ENCODE measurements at regions not wholly inside any gene's neighbourhood (a gene's known extent, or its start where the extent isn't known, plus 50 kb on each side); places are given as distances from the start of the nearest gene placed in this dataset.

DNA sequence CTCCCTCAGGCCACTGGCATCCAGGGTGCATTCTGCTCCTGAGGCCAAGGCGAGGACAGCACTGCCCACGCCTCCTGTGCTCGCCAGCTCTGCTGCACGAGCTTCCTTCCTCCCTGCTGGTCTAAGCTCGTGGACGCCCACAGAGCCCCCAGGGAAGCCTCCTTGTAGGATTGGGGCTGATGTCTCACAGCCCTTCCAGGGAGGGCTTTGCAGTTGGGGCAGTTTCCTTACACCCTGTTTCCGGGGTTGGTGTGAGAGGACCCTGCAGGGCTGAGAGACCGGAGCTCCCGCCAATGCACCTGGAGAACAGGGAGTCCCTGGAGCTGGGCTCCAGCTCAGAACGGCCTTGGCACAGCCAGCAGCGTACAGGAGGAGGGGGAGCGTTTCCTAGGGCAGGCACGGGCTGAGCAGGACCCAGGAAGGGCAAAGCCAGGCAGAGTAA, 172.4 kb upstream of the PDE10A start:
- in situ Hi-C loops (cut with HindIII; ENCODE audit: low sequenced_read_pairs), result no loop called here
- no peak overlapping the region for H3K4me3 ChIP-seq (ENCODE audit: low read depth, low read length)
- DNase-seq (ENCODE audit: low read depth, low spot score), result no peak
- TF ChIP-seq, protein P1, sequence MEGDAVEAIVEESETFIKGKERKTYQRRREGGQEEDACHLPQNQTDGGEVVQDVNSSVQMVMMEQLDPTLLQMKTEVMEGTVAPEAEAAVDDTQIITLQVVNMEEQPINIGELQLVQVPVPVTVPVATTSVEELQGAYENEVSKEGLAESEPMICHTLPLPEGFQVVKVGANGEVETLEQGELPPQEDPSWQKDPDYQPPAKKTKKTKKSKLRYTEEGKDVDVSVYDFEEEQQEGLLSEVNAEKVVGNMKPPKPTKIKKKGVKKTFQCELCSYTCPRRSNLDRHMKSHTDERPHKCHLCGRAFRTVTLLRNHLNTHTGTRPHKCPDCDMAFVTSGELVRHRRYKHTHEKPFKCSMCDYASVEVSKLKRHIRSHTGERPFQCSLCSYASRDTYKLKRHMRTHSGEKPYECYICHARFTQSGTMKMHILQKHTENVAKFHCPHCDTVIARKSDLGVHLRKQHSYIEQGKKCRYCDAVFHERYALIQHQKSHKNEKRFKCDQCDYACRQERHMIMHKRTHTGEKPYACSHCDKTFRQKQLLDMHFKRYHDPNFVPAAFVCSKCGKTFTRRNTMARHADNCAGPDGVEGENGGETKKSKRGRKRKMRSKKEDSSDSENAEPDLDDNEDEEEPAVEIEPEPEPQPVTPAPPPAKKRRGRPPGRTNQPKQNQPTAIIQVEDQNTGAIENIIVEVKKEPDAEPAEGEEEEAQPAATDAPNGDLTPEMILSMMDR (IDR thresholded peaks at IDR 0.05; ENCODE audit: low read depth, low read length), result no peak

DNA sequence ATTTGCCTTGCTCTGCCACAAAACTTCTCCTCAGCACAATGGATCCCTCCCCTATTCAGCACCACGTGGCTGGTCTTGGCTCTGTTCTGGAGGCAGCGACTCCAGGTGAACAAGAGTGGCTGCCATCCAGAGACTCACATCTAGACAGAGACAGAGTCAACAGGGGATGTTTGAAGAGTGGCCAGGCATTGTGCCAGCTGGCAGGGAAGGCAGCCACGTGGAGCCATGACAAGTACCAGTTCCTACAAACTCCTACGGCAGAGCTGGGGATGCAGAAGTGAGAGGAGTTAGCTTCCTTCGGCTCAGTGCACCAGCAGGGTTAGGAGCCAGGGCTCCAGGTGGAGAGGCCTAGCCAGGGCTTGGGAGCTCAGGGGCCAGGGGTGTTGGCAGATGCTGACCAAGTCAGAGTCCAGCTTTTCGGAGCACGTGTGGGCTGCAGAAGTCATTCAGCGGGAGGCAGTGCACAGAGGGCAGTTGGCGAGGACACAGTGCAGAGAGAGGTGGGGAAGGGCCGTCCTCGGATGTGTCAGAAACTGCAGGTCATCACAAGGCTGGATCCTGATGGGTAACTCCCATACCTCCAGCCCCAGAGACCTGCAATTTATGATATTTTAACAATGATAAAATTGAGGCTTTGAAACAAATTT, 171.7 kb upstream of the PDE10A start:
- H3K4me3 ChIP-seq (ENCODE audit: low read depth, low read length), result no peak overlapping the region
- in situ Hi-C loops (cut with HindIII; ENCODE audit: low sequenced_read_pairs), result no loop called here
- TF ChIP-seq, protein P1 (IDR thresholded peaks at IDR 0.05; ENCODE audit: low read depth, low read length), result no peak
- DNase-seq (ENCODE audit: low read depth, low spot score), result no peak

DNA sequence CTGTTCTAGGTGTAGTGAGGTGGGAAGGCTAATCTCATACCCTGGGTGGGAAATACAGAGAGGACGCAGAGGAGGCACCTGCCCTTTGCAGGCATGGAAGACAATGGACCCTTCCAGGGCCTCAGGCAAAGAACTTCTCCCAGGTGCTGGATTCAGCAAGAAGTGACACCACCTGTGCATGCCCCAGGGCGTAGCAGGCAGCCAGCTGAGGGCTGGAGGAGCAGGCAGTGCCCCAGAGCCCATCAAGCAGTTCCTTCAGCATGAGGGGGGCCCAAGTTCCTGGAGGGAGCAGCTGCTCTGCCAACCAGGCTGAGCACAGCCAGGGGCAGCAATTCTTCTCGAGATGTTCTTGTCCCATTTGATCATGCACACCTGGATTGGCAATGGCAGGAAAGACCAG, 170.3 kb upstream of the PDE10A start:
- TF ChIP-seq, protein P1 (IDR thresholded peaks at IDR 0.05; ENCODE audit: low read depth, low read length), result no peak
- no peak for DNase-seq (ENCODE audit: low read depth, low spot score)
- in situ Hi-C loops (cut with HindIII; ENCODE audit: low sequenced_read_pairs), result no loop called here
- H3K4me3 ChIP-seq (ENCODE audit: low read depth, low read length), result no peak overlapping the region

DNA sequence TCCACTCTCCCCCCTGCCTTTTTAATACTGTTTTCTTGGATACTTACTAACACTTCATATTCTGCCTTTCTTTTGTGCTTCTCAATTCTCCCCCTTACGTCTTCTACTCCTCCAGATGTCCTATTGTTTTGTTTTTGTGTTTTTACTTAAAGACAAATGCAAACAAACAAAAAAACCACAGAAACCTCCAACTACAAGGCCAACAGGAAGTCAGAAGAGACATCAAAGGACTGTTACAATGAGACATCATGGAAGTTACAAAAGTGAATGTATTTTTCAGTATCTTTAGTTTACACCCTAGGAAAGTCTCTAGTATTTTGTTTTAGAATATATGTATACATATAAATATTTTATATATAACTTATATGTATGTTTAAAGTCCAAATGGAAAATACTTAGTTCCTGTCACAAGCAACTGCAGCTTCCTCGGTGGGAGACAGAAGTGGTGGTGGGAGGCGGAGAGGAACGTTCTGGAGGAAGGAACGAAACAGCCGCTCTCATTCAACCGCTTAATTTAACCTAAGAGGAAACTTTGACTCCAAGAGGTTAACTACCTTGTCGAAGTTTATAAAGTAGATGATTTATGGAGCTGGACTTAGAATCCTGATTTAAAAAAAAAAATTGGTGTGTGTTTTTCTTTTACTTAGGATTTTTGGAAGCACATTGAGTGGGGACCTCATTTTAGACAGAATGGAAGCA, 168.9 kb upstream of the PDE10A start:
- no peak for DNase-seq (ENCODE audit: low read depth, low spot score)
- TF ChIP-seq, protein P1 (IDR thresholded peaks at IDR 0.05; ENCODE audit: low read depth, low read length), result no peak
- H3K4me3 ChIP-seq (ENCODE audit: low read depth, low read length), result no peak overlapping the region
- in situ Hi-C loops (cut with HindIII; ENCODE audit: low sequenced_read_pairs), result no loop called here

DNA sequence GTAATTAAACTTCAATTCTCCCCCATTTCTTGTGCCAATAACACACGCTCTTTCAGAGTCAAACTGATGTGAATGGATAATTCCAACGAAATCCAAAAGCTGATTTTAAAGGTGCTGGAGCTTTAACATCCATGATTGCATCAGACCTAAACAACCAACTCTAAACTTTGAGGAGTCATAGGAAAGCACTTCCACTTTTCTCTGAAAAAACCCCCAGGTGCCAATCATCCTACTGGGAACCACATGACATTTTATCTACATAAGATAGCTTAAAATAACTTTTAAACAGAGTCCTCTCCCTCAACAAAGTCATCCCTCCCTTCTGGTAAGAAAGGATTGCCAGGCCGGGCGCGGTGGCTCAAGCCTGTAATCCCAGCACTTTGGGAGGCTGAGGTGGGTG, 167.7 kb upstream of the PDE10A start:
- TF ChIP-seq, protein P1 (IDR thresholded peaks at IDR 0.05; ENCODE audit: low read depth, low read length), result no peak
- no peak for DNase-seq (ENCODE audit: low read depth, low spot score)
- in situ Hi-C loops (cut with HindIII; ENCODE audit: low sequenced_read_pairs), result no loop called here
- H3K4me3 ChIP-seq (ENCODE audit: low read depth, low read length), result no peak overlapping the region

DNA sequence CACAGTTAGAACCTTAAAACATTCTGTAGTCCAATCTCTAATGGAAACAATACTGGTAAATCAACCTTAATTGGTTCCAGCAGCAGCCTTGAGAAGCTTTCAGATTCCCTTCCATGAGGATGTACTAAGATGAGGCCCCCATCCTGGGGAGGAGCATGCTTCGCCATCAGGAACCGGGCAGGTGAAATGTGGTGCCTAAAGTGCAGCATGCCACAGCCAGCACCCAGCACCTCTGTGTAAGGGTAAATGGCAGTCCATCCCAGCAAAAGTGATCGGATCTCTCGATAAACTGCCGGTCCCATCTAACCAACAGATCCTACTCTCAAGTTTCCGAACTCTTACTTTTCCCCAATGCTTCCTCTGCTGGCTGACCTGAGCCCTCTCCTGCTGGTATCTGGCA, 166.3 kb upstream of the PDE10A start:
- TF ChIP-seq, protein P1 (IDR thresholded peaks at IDR 0.05; ENCODE audit: low read depth, low read length), result no peak
- no peak overlapping the region for H3K4me3 ChIP-seq (ENCODE audit: low read depth, low read length)
- no peak for DNase-seq (ENCODE audit: low read depth, low spot score)
- in situ Hi-C loops (cut with HindIII; ENCODE audit: low sequenced_read_pairs), result no loop called here
